ENCODE measurements at regions not wholly inside any gene's neighbourhood (a gene's known extent, or its start where the extent isn't known, plus 50 kb on each side); places are given as distances from the start of the nearest gene placed in this dataset.

- no TSS peak for BruUV-seq (replicated peaks)
- Histone ChIP-seq H3K27ac (ENCODE audit: extremely low read depth, low read depth, low read length) (no peak overlapping the region), H3K9me1 (ENCODE audit: control insufficient read depth, insufficient read depth, low read length) (no peaks in the 10 kb centered on the region), H4K20me1 (replicated peaks; ENCODE audit: control insufficient read depth, insufficient read depth, low read length) (no peaks in the 10 kb centered on the region), H3K4me3 (no peak overlapping the region), H3K9me3 (replicated peaks; ENCODE audit: control insufficient read depth, insufficient read depth, low read depth, low read length) (no peaks in the 10 kb centered on the region), H3K36me3 (ENCODE audit: control insufficient read depth, insufficient read depth, low read length) (no peaks in the 10 kb centered on the region), H3K79me2 (ENCODE audit: control insufficient read depth, insufficient read depth, low read length) (no peaks in the 10 kb centered on the region), H3K9ac (ENCODE audit: insufficient read depth in 1 of 2, low read depth in 2 of 2, low read length in 2 of 2) (no peak overlapping the region), H2AFZ (ENCODE audit: low read depth, low read length) (no peak overlapping the region), H3K4me2 (ENCODE audit: insufficient read depth, low read length) (no peak overlapping the region), H3K27me3 (ENCODE audit: control insufficient read depth in 2 of 2, insufficient read depth in 2 of 2, low read length in 2 of 2) (no peaks in the 10 kb centered on the region), H3K4me1 (replicated peaks in 1 of 2; ENCODE audit: control insufficient read depth in 2 of 2, insufficient read depth in 2 of 2, low read length in 2 of 2) (no peaks in the 10 kb centered on the region)
- FAIRE-seq (no peak), DNase-seq (ENCODE audit: extremely low read depth in 1 of 4, low spot score in 3 of 4) (no peak), ATAC-seq (no peak)
- intact Hi-C loops (cut with micrococcal nuclease) (no loop called here), in situ Hi-C loops (cut with MboI) (no loop called here)
- ChIA-PET CTCF (ENCODE audit: low intra/inter-chr PET ratio) (no interaction called here), POLR2A (interaction anchor here (0.6 kb wide), 1 partner anchor 866 kb away, joined by 3 read pairs; no protein-coding TSS in a partner anchor)
- 0% methylated on average over 2 of the region's 2 CpGs for WGBS (ENCODE audit: insufficient coverage, low coverage, missing lambda C conversion rate)
- TF ChIP-seq CLOCK (CRISPR knock-in tag; IDR thresholded peaks at IDR 0.05; ENCODE audit: borderline replicate concordance) = no peak
- TF ChIP-seq ZNF175 (CRISPR knock-in tag; IDR thresholded peaks at IDR 0.05; ENCODE audit: low read depth) = no peak
These were observed 142.8 kb upstream of the ROBO2 start for GRCh38 chr3:76897076-76897475.

- intact Hi-C loops (cut with micrococcal nuclease) = no loop called here
- H3K27ac ChIP-seq (ENCODE audit: extremely low read depth, low read depth, low read length) = no peak overlapping the region
- H3K27me3 ChIP-seq (ENCODE audit: control insufficient read depth in 2 of 2, insufficient read depth in 2 of 2, low read length in 2 of 2) = no peaks in the 10 kb centered on the region
- DNase-seq (ENCODE audit: extremely low read depth in 1 of 4, low spot score in 3 of 4) (no peak), ATAC-seq (no peak), FAIRE-seq (no peak)
- in situ Hi-C loops (cut with MboI) = no loop called here
- H4K20me1 ChIP-seq (replicated peaks; ENCODE audit: control insufficient read depth, insufficient read depth, low read length) = no peaks in the 10 kb centered on the region
- H3K4me2 ChIP-seq (ENCODE audit: insufficient read depth, low read length) = no peak overlapping the region
- H3K4me1 ChIP-seq (replicated peaks in 1 of 2; ENCODE audit: control insufficient read depth in 2 of 2, insufficient read depth in 2 of 2, low read length in 2 of 2) = no peaks in the 10 kb centered on the region
- POLR2A ChIA-PET = no interaction called here
- no TSS peak for BruUV-seq (replicated peaks)
- H3K9ac ChIP-seq (ENCODE audit: insufficient read depth in 1 of 2, low read depth in 2 of 2, low read length in 2 of 2) = no peak overlapping the region
- H3K36me3 ChIP-seq (ENCODE audit: control insufficient read depth, insufficient read depth, low read length) = no peaks in the 10 kb centered on the region
- H3K4me3 ChIP-seq = no peak overlapping the region
- H2AFZ ChIP-seq (ENCODE audit: low read depth, low read length) = no peak overlapping the region
- H3K9me1 ChIP-seq (ENCODE audit: control insufficient read depth, insufficient read depth, low read length) = no peaks in the 10 kb centered on the region
- no peaks in the 10 kb centered on the region for H3K79me2 ChIP-seq (ENCODE audit: control insufficient read depth, insufficient read depth, low read length)
- 0% methylated on average over 2 of the region's 2 CpGs for WGBS (ENCODE audit: insufficient coverage, low coverage, missing lambda C conversion rate)
- H3K9me3 ChIP-seq (replicated peaks; ENCODE audit: control insufficient read depth, insufficient read depth, low read depth, low read length) = no peaks in the 10 kb centered on the region
- CTCF ChIA-PET (ENCODE audit: low intra/inter-chr PET ratio) = no interaction called here
- TF ChIP-seq PRDM10 (IDR thresholded peaks at IDR 0.05; ENCODE audit: partially characterized antibody) = no peak
- TF ChIP-seq FUS (optimal IDR thresholded peaks at IDR 0.05; ENCODE audit: low read depth, low read length) = no peak
- no peak for TF ChIP-seq ZBTB12 (CRISPR knock-in tag; IDR thresholded peaks at IDR 0.05)
- TF ChIP-seq ZNF23 (CRISPR knock-in tag; IDR thresholded peaks at IDR 0.05) = no peak
- TF ChIP-seq FOXJ3 (CRISPR knock-in tag; IDR thresholded peaks at IDR 0.05) = no peak
- no peak for TF ChIP-seq CBFB (CRISPR knock-in tag; IDR thresholded peaks at IDR 0.05)
- TF ChIP-seq ZNF79 (CRISPR knock-in tag; IDR thresholded peaks at IDR 0.05; ENCODE audit: low read depth) = no peak
These were observed 139.3 kb upstream of the ROBO2 start for GRCh38 chr3:76900596-76900995.

Data from K562 (cell line).